Gastroesophageal sphincter (tissue), 3 donors: ENCODE measurements at regions not wholly inside any gene's neighbourhood (a gene's known extent, or its start where the extent isn't known, plus 50 kb on each side); places are given as distances from the start of the nearest gene placed in this dataset.

Experiments used
- CTCF ChIP-seq, 4 experiments: fragments of 200-600 bp in 2 of 4; fragments of 450-650 bp in 2 of 4; sonication (generic) in 1 of 4; IDR thresholded peaks; one replicate each; pipeline ENCODE4 v1.5.1; 2017 to 2019; ENCODE audit warnings: antibody characterized with exemption in 4 of 4, mild to moderate bottlenecking in 2 of 4, moderate library complexity in 2 of 4
- EP300 ChIP-seq: sonication (generic); formaldehyde crosslinking; IDR thresholded peaks from one replicate; pipeline ENCODE4 v1.6.1; 2017; ENCODE audit warnings: antibody characterized with exemption, mild to moderate bottlenecking
- POLR2A ChIP-seq, 2 donors: fragments of 450-650 bp; IDR thresholded peaks; one replicate each; pipeline ENCODE4 v1.6.1; 2017; ENCODE audit warnings: antibody characterized with exemption in 2 of 2, mild to moderate bottlenecking in 2 of 2, moderate library complexity in 1 of 2
- POLR2AphosphoS5 ChIP-seq: sonication (generic); formaldehyde crosslinking; IDR thresholded peaks from one replicate; pipeline ENCODE4 v1.6.1; 2017; ENCODE audit warnings: antibody characterized with exemption

GRCh38 chr20:60627751-60628565, 624.1 kb upstream of the CDH4 start:
- no peak for TF ChIP-seq CTCF (IDR thresholded peaks at IDR 0.05)
- TF ChIP-seq POLR2A (IDR thresholded peaks at IDR 0.05) = no peak
- TF ChIP-seq EP300 = no peak
- TF ChIP-seq POLR2AphosphoS5 = no peak
